HEK293 (cell line): ENCODE measurements at regions not wholly inside any gene's neighbourhood (a gene's known extent, or its start where the extent isn't known, plus 50 kb on each side); places are given as distances from the start of the nearest gene placed in this dataset.

Experiments
- CTCF ChIA-PET: fragments of 350-600 bp; formaldehyde crosslinking; extraction: SDS; loops from one replicate; lab custom pipeline; 2021; ENCODE audit warnings: antibody characterized with exemption; lab: Yijun Ruan, JAX
- POLR2A ChIA-PET: fragments of 300-600 bp; formaldehyde crosslinking; extraction: SDS; loops from one replicate; lab custom pipeline; 2020; ENCODE audit warnings: antibody characterized with exemption, inconsistent platforms; lab: Yijun Ruan, JAX
- H3K27ac ChIP-seq: fragments of 200-500 bp; sonication (Bioruptor generic); 2 replicates; pipeline ENCODE4 v1.5.1; 2014; ENCODE audit warnings: low read depth, low read length, control low read depth, inconsistent platforms; ENCODE audit errors: extremely low read depth
- H3K36me3 ChIP-seq, 2 experiments: fragments of 200-500 bp in 1 of 2; sonication (Bioruptor generic) in 1 of 2; 1 replicate in 1 of 2; 2 replicates in 1 of 2; pipeline ENCODE4 v1.5.1; 2014 to 2017; ENCODE audit warnings: inconsistent platforms in 2 of 2, low read length in 2 of 2; ENCODE audit not compliant: control insufficient read depth in 2 of 2, insufficient read depth in 1 of 2
- H3K4me1 ChIP-seq: fragments of 200-500 bp; sonication (Bioruptor generic); 2 replicates; pipeline ENCODE4 v1.5.1; 2014; ENCODE audit warnings: mild to moderate bottlenecking, low read length, inconsistent platforms; ENCODE audit not compliant: control insufficient read depth, insufficient read depth
- H3K4me3 ChIP-seq: 2 replicates; pipeline ENCODE4 v1.5.1; 2011; ENCODE audit warnings: low read depth, mild to moderate bottlenecking, control low read depth, low read length, moderate library complexity
- H3K9me3 ChIP-seq: fragments of 200-500 bp; sonication (Bioruptor generic); 2 replicates; pipeline ENCODE4 v1.5.1; 2014; ENCODE audit warnings: low read depth, low read length, inconsistent platforms; ENCODE audit not compliant: control insufficient read depth, insufficient read depth
- BCL11B ChIP-seq: fragments of 450-650 bp; formaldehyde crosslinking; IDR thresholded peaks from 2 replicates; pipeline ENCODE4 v1.5.1; 2016; ENCODE audit warnings: low read depth, missing biosample characterization, missing genetic modification characterization
- GFI1B ChIP-seq: fragments of 450-650 bp; formaldehyde crosslinking; IDR thresholded peaks from 2 replicates; pipeline ENCODE4 v1.5.1; 2016; ENCODE audit warnings: missing biosample characterization, missing genetic modification characterization
- HOXA7 ChIP-seq: sonication (generic); formaldehyde crosslinking; IDR thresholded peaks from 2 replicates; pipeline ENCODE4 v1.8.1; 2022; ENCODE audit warnings: missing genetic modification reagents, borderline replicate concordance
- IKZF3 ChIP-seq: fragments of 450-650 bp; IDR thresholded peaks from 2 replicates; pipeline ENCODE4 v1.5.0; 2018; ENCODE audit warnings: missing biosample characterization, mild to moderate bottlenecking, missing genetic modification characterization, moderate library complexity
- KLF17 ChIP-seq: fragments of 450-650 bp; formaldehyde crosslinking; IDR thresholded peaks from 2 replicates; pipeline ENCODE4 v1.5.1; 2016; ENCODE audit warnings: missing biosample characterization, missing genetic modification characterization
- OSR2 ChIP-seq: fragments of 450-650 bp; formaldehyde crosslinking; IDR thresholded peaks from 2 replicates; pipeline ENCODE4 v1.5.1; 2016; ENCODE audit warnings: missing biosample characterization, missing genetic modification characterization
- SETDB1 ChIP-seq: IDR thresholded peaks from one replicate; pipeline ENCODE4 v1.6.1; 2017; ENCODE audit warnings: mild to moderate bottlenecking, low read length, moderate library complexity, mixed read lengths; ENCODE audit not compliant: insufficient read length
- ZBTB20 ChIP-seq: fragments of 450-650 bp; formaldehyde crosslinking; IDR thresholded peaks from 2 replicates; pipeline ENCODE4 v1.5.1; 2016; ENCODE audit warnings: missing biosample characterization, missing genetic modification characterization
- ZBTB7A ChIP-seq: fragments of 450-650 bp; formaldehyde crosslinking; IDR thresholded peaks from 2 replicates; pipeline ENCODE4 v1.5.1; 2016; ENCODE audit warnings: low read depth, missing biosample characterization, missing genetic modification characterization
- ZFP69B ChIP-seq: fragments of 450-650 bp; formaldehyde crosslinking; IDR thresholded peaks from 2 replicates; pipeline ENCODE4 v1.5.1; 2016; ENCODE audit warnings: missing biosample characterization, missing genetic modification characterization
- ZNF140 ChIP-seq: fragments of 450-650 bp; formaldehyde crosslinking; IDR thresholded peaks from 2 replicates; pipeline ENCODE4 v1.5.1; 2016; ENCODE audit warnings: missing biosample characterization, missing genetic modification characterization
- ZNF174 ChIP-seq: fragments of 450-650 bp; formaldehyde crosslinking; IDR thresholded peaks from 2 replicates; pipeline ENCODE4 v1.5.0; 2017; ENCODE audit warnings: missing biosample characterization, mild to moderate bottlenecking, missing genetic modification characterization
- ZNF274 ChIP-seq, 2 experiments: fragments of 200-500 bp in 1 of 2; fragments of 450-650 bp in 1 of 2; sonication (Bioruptor generic) in 1 of 2; formaldehyde crosslinking in 1 of 2; IDR thresholded peaks; 2 replicates each; pipeline versions ENCODE4 v1.5.1 to v1.6.1; 2014 to 2016; ENCODE audit warnings: borderline replicate concordance in 1 of 2, inconsistent platforms in 1 of 2, low read length in 1 of 2, missing biosample characterization in 1 of 2, missing genetic modification characterization in 1 of 2
- ZNF280D ChIP-seq: fragments of 450-650 bp; formaldehyde crosslinking; IDR thresholded peaks from 2 replicates; pipeline ENCODE4 v1.5.1; 2016; ENCODE audit warnings: missing biosample characterization, missing genetic modification characterization
- ZNF335 ChIP-seq: fragments of 450-650 bp; formaldehyde crosslinking; conservative IDR thresholded peaks from 2 replicates; pipeline ENCODE4 v1.5.1; 2016; ENCODE audit warnings: missing biosample characterization, missing genetic modification characterization
- ZNF416 ChIP-seq: fragments of 450-650 bp; formaldehyde crosslinking; IDR thresholded peaks from 2 replicates; pipeline ENCODE4 v1.5.1; 2016; ENCODE audit warnings: missing biosample characterization, missing genetic modification characterization
- ZNF513 ChIP-seq: fragments of 450-650 bp; IDR thresholded peaks from 2 replicates; pipeline ENCODE4 v1.5.1; 2018; ENCODE audit warnings: missing biosample characterization, missing genetic modification characterization
- ZNF514 ChIP-seq: fragments of 450-650 bp; formaldehyde crosslinking; IDR thresholded peaks from 2 replicates; pipeline ENCODE4 v1.5.1; 2016; ENCODE audit warnings: missing biosample characterization, missing genetic modification characterization
- ZNF518A ChIP-seq: fragments of 450-650 bp; formaldehyde crosslinking; conservative IDR thresholded peaks from 2 replicates; pipeline ENCODE4 v1.5.1; 2016; ENCODE audit warnings: low read depth, missing biosample characterization, missing genetic modification characterization
- ZNF530 ChIP-seq: fragments of 450-650 bp; formaldehyde crosslinking; IDR thresholded peaks from 2 replicates; pipeline ENCODE4 v1.5.1; 2016; ENCODE audit warnings: low read depth, missing biosample characterization, missing genetic modification characterization
- ZNF654 ChIP-seq: fragments of 450-650 bp; formaldehyde crosslinking; IDR thresholded peaks from 2 replicates; pipeline ENCODE4 v1.5.1; 2016; ENCODE audit warnings: low read depth, missing biosample characterization, missing genetic modification characterization
- ZNF664 ChIP-seq: fragments of 450-650 bp; formaldehyde crosslinking; IDR thresholded peaks from 2 replicates; pipeline ENCODE4 v1.5.1; 2016; ENCODE audit warnings: missing biosample characterization, missing genetic modification characterization
- ZNF747 ChIP-seq: fragments of 450-650 bp; formaldehyde crosslinking; IDR thresholded peaks from 2 replicates; pipeline ENCODE4 v1.5.1; 2016; ENCODE audit warnings: missing biosample characterization, missing genetic modification characterization
- ZNF76 ChIP-seq: fragments of 450-650 bp; formaldehyde crosslinking; IDR thresholded peaks from 2 replicates; pipeline ENCODE4; 2016; ENCODE audit warnings: low read depth, missing biosample characterization, missing genetic modification characterization, borderline replicate concordance
- ZSCAN23 ChIP-seq: fragments of 450-650 bp; formaldehyde crosslinking; IDR thresholded peaks from 2 replicates; pipeline ENCODE4 v1.5.1; 2016; ENCODE audit warnings: missing biosample characterization, missing genetic modification characterization

- no peaks in the 10 kb centered on the region for H3K4me1 ChIP-seq
- H3K9me3 ChIP-seq = no peaks in the 10 kb centered on the region
- H3K36me3 ChIP-seq = no peaks in the 10 kb centered on the region
- no peak for TF ChIP-seq IKZF3 (tag by site-specific recombination)
- TF ChIP-seq ZBTB7A (tag by site-specific recombination) = no peak
- no peak for TF ChIP-seq ZNF274 (IDR thresholded peaks at IDR 0.05; ENCODE audit: low read length)
- no peak for TF ChIP-seq ZNF274 (tag by site-specific recombination; IDR thresholded peaks at IDR 0.05; ENCODE audit: borderline replicate concordance)
- no peak for TF ChIP-seq ZNF416 (tag by site-specific recombination)
- TF ChIP-seq ZFP69B = no peak
- TF ChIP-seq ZNF140 (tag by site-specific recombination) = no peak
- no peak for TF ChIP-seq SETDB1
- TF ChIP-seq ZNF664 (tag by site-specific recombination) = no peak
- no peak for TF ChIP-seq ZNF514 (tag by site-specific recombination)
- TF ChIP-seq ZNF518A (tag by site-specific recombination) = no peak
- no peak for TF ChIP-seq ZNF335
- TF ChIP-seq ZBTB20 (tag by site-specific recombination) = no peak
- TF ChIP-seq ZNF747 (tag by site-specific recombination) = no peak
- no peak for TF ChIP-seq ZNF530 (tag by site-specific recombination)
- ChIA-PET CTCF (interaction anchor here (0.6 kb wide), 2 partner anchors 14 to 1750 kb away, joined by 3 read pairs; no protein-coding TSS in a partner anchor), POLR2A (no interaction called here)
- no peak overlapping the region for H3K4me3 ChIP-seq
- no peak overlapping the region for H3K27ac ChIP-seq
Observed at GRCh38 chr12:115215544-115215943, 531.6 kb upstream of the TBX3 start.

- ChIA-PET POLR2A (no interaction called here), CTCF (no interaction called here)
- no peak overlapping the region for H3K4me3 ChIP-seq
- TF ChIP-seq ZNF513 (tag by site-specific recombination) (no peak), GFI1B (tag by site-specific recombination) (no peak), ZNF654 (tag by site-specific recombination) (no peak), ZNF280D (tag by site-specific recombination) (no peak), ZNF174 (no peak), ZNF76 (tag by site-specific recombination) (no peak), ZFP69B (no peak), KLF17 (tag by site-specific recombination) (no peak), ZSCAN23 (no peak), BCL11B (tag by site-specific recombination) (no peak), HOXA7 (CRISPR knock-in tag) (no peak), OSR2 (no peak)
Observed at GRCh38 chr12:115213538-115214016, 529.6 kb upstream of the TBX3 start.

More at GRCh38 chr12:115213538-115214016, 529.6 kb upstream of the TBX3 start:
- H3K36me3 ChIP-seq = no peaks in the 10 kb centered on the region
- no peaks in the 10 kb centered on the region for H3K9me3 ChIP-seq
- H3K4me1 ChIP-seq = no peaks in the 10 kb centered on the region
- H3K27ac ChIP-seq = no peak overlapping the region
